Body of pancreas (tissue), 4 donors: ENCODE measurements at regions not wholly inside any gene's neighbourhood (a gene's known extent, or its start where the extent isn't known, plus 50 kb on each side); places are given as distances from the start of the nearest gene placed in this dataset.

Experiments
- POLR2A ChIP-seq, 3 donors: fragments of 450-650 bp; IDR thresholded peaks; one replicate each; pipeline ENCODE4 v1.6.1; 2016; ENCODE audit warnings: antibody characterized with exemption in 3 of 3, mild to moderate bottlenecking in 2 of 3
- TF ChIP-seq, protein P1 (sequence below), 7 experiments: fragments of 450-650 bp in 4 of 7; fragments of 200-600 bp in 3 of 7; sonication (generic) in 3 of 7; IDR thresholded peaks; one replicate each; pipeline ENCODE4 v1.5.1; 2016 to 2019; ENCODE audit warnings: antibody characterized with exemption in 7 of 7

GRCh38 chr4:26178854-26179253, 142.0 kb upstream of the RBPJ start:
- TF ChIP-seq, protein P1, sequence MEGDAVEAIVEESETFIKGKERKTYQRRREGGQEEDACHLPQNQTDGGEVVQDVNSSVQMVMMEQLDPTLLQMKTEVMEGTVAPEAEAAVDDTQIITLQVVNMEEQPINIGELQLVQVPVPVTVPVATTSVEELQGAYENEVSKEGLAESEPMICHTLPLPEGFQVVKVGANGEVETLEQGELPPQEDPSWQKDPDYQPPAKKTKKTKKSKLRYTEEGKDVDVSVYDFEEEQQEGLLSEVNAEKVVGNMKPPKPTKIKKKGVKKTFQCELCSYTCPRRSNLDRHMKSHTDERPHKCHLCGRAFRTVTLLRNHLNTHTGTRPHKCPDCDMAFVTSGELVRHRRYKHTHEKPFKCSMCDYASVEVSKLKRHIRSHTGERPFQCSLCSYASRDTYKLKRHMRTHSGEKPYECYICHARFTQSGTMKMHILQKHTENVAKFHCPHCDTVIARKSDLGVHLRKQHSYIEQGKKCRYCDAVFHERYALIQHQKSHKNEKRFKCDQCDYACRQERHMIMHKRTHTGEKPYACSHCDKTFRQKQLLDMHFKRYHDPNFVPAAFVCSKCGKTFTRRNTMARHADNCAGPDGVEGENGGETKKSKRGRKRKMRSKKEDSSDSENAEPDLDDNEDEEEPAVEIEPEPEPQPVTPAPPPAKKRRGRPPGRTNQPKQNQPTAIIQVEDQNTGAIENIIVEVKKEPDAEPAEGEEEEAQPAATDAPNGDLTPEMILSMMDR (IDR thresholded peaks at IDR 0.05), result no peak
- no peak for TF ChIP-seq POLR2A (IDR thresholded peaks at IDR 0.05)
